ENCODE measurements at regions not wholly inside any gene's neighbourhood (a gene's known extent, or its start where the extent isn't known, plus 50 kb on each side); places are given as distances from the start of the nearest gene placed in this dataset.

GRCh38 chr1:226482975-226483700 is 65.4 kb upstream of the STUM start:
- H3K27me3 ChIP-seq (ENCODE audit: low read depth) = peaks cover 75% of the 10 kb centered on the region
- H3K4me1 ChIP-seq = no peaks in the 10 kb centered on the region
- H3K27ac ChIP-seq (replicated peaks) = no peak overlapping the region
- H3K9me3 ChIP-seq (replicated peaks) = peaks cover 9% of the 10 kb centered on the region
- no peaks in the 10 kb centered on the region for H3K36me3 ChIP-seq
- H3K4me3 ChIP-seq = no peak overlapping the region
- no peak for DNase-seq
- intact Hi-C loops (cut with micrococcal nuclease) = no loop called here
- no peak for TF ChIP-seq CTCF (IDR thresholded peaks at IDR 0.05; ENCODE audit: borderline replicate concordance)

GRCh38 chr1:226485192-226485591 is 63.4 kb upstream of the STUM start:
- Histone ChIP-seq H3K27ac (replicated peaks) (no peak overlapping the region), H3K36me3 (no peaks in the 10 kb centered on the region), H3K4me1 (no peaks in the 10 kb centered on the region), H3K4me3 (no peak overlapping the region), H3K9me3 (replicated peaks) (peaks cover 9% of the 10 kb centered on the region), H3K27me3 (ENCODE audit: low read depth) (peaks cover 74% of the 10 kb centered on the region)
- intact Hi-C loops (cut with micrococcal nuclease) = no loop called here
- no peak for DNase-seq
- TF ChIP-seq CTCF (IDR thresholded peaks at IDR 0.05; ENCODE audit: borderline replicate concordance) = no peak

- no peak overlapping the region for H3K27ac ChIP-seq (replicated peaks)
- DNase-seq = no peak
- H3K9me3 ChIP-seq (replicated peaks) = peaks cover 9% of the 10 kb centered on the region
- no peak overlapping the region for H3K4me3 ChIP-seq
- H3K27me3 ChIP-seq (ENCODE audit: low read depth) = peaks cover 65% of the 10 kb centered on the region
- intact Hi-C loops (cut with micrococcal nuclease) = no loop called here
- H3K4me1 ChIP-seq = no peaks in the 10 kb centered on the region
- TF ChIP-seq CTCF (IDR thresholded peaks at IDR 0.05; ENCODE audit: borderline replicate concordance) = no peak
- H3K36me3 ChIP-seq = no peaks in the 10 kb centered on the region
These were observed 62.4 kb upstream of the STUM start for GRCh38 chr1:226486161-226486560.

- no peak overlapping the region for H3K27ac ChIP-seq (replicated peaks)
- TF ChIP-seq CTCF (IDR thresholded peaks at IDR 0.05; ENCODE audit: borderline replicate concordance) = no peak
- H3K9me3 ChIP-seq (replicated peaks) = peaks cover 9% of the 10 kb centered on the region
- peaks cover 47% of the 10 kb centered on the region for H3K27me3 ChIP-seq (ENCODE audit: low read depth)
- H3K4me3 ChIP-seq = no peak overlapping the region
- no peak for DNase-seq
- H3K36me3 ChIP-seq = no peaks in the 10 kb centered on the region
- intact Hi-C loops (cut with micrococcal nuclease) = no loop called here
- H3K4me1 ChIP-seq = no peaks in the 10 kb centered on the region
These were observed 60.6 kb upstream of the STUM start for GRCh38 chr1:226487921-226488320.

- Histone ChIP-seq H3K27ac (replicated peaks) (no peak overlapping the region), H3K4me3 (no peak overlapping the region), H3K27me3 (ENCODE audit: low read depth) (peaks cover 33% of the 10 kb centered on the region), H3K4me1 (no peaks in the 10 kb centered on the region), H3K36me3 (no peaks in the 10 kb centered on the region), H3K9me3 (replicated peaks) (peaks cover 9% of the 10 kb centered on the region)
- no peak for TF ChIP-seq CTCF (IDR thresholded peaks at IDR 0.05; ENCODE audit: borderline replicate concordance)
- intact Hi-C loops (cut with micrococcal nuclease) = no loop called here
- no peak for DNase-seq
These were observed 58.7 kb upstream of the STUM start for GRCh38 chr1:226489718-226490425.

Data from left ventricle myocardium inferior (tissue), 1 donor.